Right lobe of liver (tissue), 4 donors: ENCODE measurements at regions not wholly inside any gene's neighbourhood (a gene's known extent, or its start where the extent isn't known, plus 50 kb on each side); places are given as distances from the start of the nearest gene placed in this dataset.

Experiments
- CTCF ChIP-seq, 4 donors: fragments of 200-600 bp in 3 of 4; fragments of 450-650 bp in 1 of 4; IDR thresholded peaks; one replicate each; pipeline versions ENCODE4 v1.5.1 to v1.8.0; 2016 to 2022; ENCODE audit warnings: antibody characterized with exemption in 4 of 4, mild to moderate bottlenecking in 2 of 4
- POLR2A ChIP-seq: fragments of 450-650 bp; IDR thresholded peaks from one replicate; pipeline ENCODE4 v1.6.1; 2017; ENCODE audit warnings: antibody characterized with exemption, mild to moderate bottlenecking
- donor health status: DM: no; HTN: no; CAD: no.
- donor health status: DM: no; HTN: no; CAD: no.
- donor health status: DM: no; HTN: yes; CAD: no.

- TF ChIP-seq CTCF (IDR thresholded peaks at IDR 0.05) (no peak), POLR2A (no peak)
These were observed 216.7 kb downstream of the TMX3 start for GRCh38 chr18:68498185-68498584.
